ENCODE measurements at regions not wholly inside any gene's neighbourhood (a gene's known extent, or its start where the extent isn't known, plus 50 kb on each side); places are given as distances from the start of the nearest gene placed in this dataset.

- TF ChIP-seq CTCF (IDR thresholded peaks at IDR 0.05) = no peak
- no peak for TF ChIP-seq POLR2AphosphoS5 (IDR thresholded peaks at IDR 0.05)
- no peak for TF ChIP-seq POLR2A (IDR thresholded peaks at IDR 0.05; ENCODE audit: low read depth)
Observed at GRCh38 chr13:105414639-105415038, 1120.8 kb downstream of the EFNB2 start.

Data from esophagus muscularis mucosa (tissue), 3 donors.